Smooth muscle cell (in vitro differentiated cells): ENCODE measurements at regions not wholly inside any gene's neighbourhood (a gene's known extent, or its start where the extent isn't known, plus 50 kb on each side); places are given as distances from the start of the nearest gene placed in this dataset.

Experiments
- DNase-seq: peaks from one replicate; lab custom pipeline; 2025; ENCODE audit not compliant: unreplicated experiment; lab: John Stamatoyannopoulos, UW
- H2AFZ ChIP-seq: fragments of 200-600 bp; sonication (generic); 2 replicates; pipeline ENCODE4 v1.6.0; 2016; ENCODE audit warnings: antibody characterized with exemption, low read depth, mild to moderate bottlenecking
- H3F3A ChIP-seq: fragments of 200-600 bp; sonication (generic); 2 replicates; pipeline ENCODE4 v1.6.0; 2017; ENCODE audit warnings: antibody characterized with exemption, low read depth
- H3K27ac ChIP-seq: fragments of 200-600 bp; sonication (generic); 2 replicates; pipeline ENCODE4 v1.5.1; 2016; ENCODE audit warnings: low read depth, mild to moderate bottlenecking
- H3K27me3 ChIP-seq: fragments of 200-600 bp; sonication (generic); 2 replicates; pipeline ENCODE4 v1.6.1; 2016; ENCODE audit warnings: low read depth, mild to moderate bottlenecking
- H3K36me3 ChIP-seq: fragments of 200-600 bp; sonication (generic); 2 replicates; pipeline ENCODE4 v1.5.1; 2016; ENCODE audit warnings: low read depth
- H3K4me1 ChIP-seq: fragments of 200-600 bp; sonication (generic); 2 replicates; pipeline ENCODE4 v1.5.1; 2016; ENCODE audit warnings: low read depth
- H3K4me2 ChIP-seq: fragments of 200-600 bp; sonication (generic); 2 replicates; pipeline ENCODE4 v1.6.0; 2016; ENCODE audit warnings: mild to moderate bottlenecking
- H3K4me3 ChIP-seq: fragments of 200-600 bp; sonication (generic); 2 replicates; pipeline ENCODE4 v1.5.1; 2016; ENCODE audit warnings: mild to moderate bottlenecking
- H3K79me2 ChIP-seq: fragments of 200-600 bp; sonication (generic); 2 replicates; pipeline ENCODE4 v1.6.0; 2016; ENCODE audit warnings: low read depth, mild to moderate bottlenecking
- H3K9ac ChIP-seq: fragments of 200-600 bp; sonication (generic); 2 replicates; pipeline ENCODE4 v1.6.0; 2016; ENCODE audit warnings: low read depth
- H3K9me3 ChIP-seq: fragments of 200-600 bp; sonication (generic); replicated peaks from 2 replicates; pipeline ENCODE4 v1.5.1; 2016; ENCODE audit warnings: low read depth
- H4K20me1 ChIP-seq: fragments of 200-600 bp; sonication (generic); 2 replicates; pipeline ENCODE4 v1.6.0; 2016; ENCODE audit warnings: low read depth
- WGBS: methylation state at CpG from one replicate; pipeline ENCODE4 v1.1.7; 2016; ENCODE audit warnings: low lambda C conversion rate; 5-methylcytosine and 5-hydroxymethylcytosine counted together
- TF ChIP-seq, protein P1 (sequence below): fragments of 200-600 bp; sonication (generic); IDR thresholded peaks from 2 replicates; pipeline ENCODE4 v1.5.1; 2017; ENCODE audit warnings: borderline replicate concordance, mild to moderate bottlenecking, antibody characterized with exemption; ENCODE audit not compliant: insufficient read depth, poor library complexity, severe bottlenecking

DNA sequence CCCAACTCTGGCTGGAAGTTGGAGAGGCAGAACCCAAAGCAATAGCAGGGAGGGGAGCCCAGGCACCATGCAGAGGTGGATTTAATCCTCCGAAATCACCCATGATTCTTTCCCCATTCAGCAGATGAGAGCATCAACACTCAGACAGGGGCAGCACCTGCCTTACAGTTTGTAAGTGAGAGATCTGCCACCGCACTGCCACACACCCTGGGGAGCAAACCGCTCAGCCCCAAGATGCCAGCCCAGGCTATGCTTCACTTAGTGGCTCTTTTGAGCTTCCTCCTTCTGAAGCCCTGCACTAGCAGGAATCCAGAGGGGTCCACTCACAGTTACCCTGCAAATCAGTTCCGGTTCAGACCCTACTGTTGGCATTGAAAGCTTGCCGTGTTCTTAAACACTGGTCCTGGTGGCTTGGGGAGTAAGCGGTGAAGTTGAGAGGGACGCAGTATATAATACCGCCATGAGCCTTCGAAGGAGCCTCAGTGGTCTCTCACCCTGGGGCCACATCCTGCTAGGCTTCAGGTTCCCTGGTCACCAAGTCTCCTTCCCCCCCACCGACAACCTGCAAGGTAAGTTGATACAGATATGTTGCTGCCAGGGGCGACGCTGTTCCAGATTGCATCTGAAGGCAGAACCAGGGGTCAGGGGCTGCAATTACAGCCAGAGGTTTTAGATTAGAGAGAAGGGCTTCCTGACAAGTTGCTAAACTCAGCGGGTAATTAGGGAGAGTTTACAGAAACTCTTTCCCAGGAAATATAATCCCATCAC is 72.0 kb upstream of the CCND2 start:
- Histone ChIP-seq H3K79me2 (no peaks in the 10 kb centered on the region), H3K4me3 (no peak overlapping the region), H3K9ac (no peak overlapping the region), H3K9me3 (no peaks in the 10 kb centered on the region), H3F3A (no peaks in the 10 kb centered on the region), H3K27ac (no peak overlapping the region), H3K4me2 (no peak overlapping the region), H3K27me3 (peaks cover 26% of the 10 kb centered on the region), H2AFZ (no peak overlapping the region), H3K4me1 (peaks cover 8% of the 10 kb centered on the region), H3K36me3 (no peaks in the 10 kb centered on the region), H4K20me1 (no peaks in the 10 kb centered on the region)
- TF ChIP-seq, protein P1, sequence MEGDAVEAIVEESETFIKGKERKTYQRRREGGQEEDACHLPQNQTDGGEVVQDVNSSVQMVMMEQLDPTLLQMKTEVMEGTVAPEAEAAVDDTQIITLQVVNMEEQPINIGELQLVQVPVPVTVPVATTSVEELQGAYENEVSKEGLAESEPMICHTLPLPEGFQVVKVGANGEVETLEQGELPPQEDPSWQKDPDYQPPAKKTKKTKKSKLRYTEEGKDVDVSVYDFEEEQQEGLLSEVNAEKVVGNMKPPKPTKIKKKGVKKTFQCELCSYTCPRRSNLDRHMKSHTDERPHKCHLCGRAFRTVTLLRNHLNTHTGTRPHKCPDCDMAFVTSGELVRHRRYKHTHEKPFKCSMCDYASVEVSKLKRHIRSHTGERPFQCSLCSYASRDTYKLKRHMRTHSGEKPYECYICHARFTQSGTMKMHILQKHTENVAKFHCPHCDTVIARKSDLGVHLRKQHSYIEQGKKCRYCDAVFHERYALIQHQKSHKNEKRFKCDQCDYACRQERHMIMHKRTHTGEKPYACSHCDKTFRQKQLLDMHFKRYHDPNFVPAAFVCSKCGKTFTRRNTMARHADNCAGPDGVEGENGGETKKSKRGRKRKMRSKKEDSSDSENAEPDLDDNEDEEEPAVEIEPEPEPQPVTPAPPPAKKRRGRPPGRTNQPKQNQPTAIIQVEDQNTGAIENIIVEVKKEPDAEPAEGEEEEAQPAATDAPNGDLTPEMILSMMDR = no peak
- DNase-seq = no peak
- WGBS = 89% methylated on average over 13 of the region's 13 CpGs

DNA sequence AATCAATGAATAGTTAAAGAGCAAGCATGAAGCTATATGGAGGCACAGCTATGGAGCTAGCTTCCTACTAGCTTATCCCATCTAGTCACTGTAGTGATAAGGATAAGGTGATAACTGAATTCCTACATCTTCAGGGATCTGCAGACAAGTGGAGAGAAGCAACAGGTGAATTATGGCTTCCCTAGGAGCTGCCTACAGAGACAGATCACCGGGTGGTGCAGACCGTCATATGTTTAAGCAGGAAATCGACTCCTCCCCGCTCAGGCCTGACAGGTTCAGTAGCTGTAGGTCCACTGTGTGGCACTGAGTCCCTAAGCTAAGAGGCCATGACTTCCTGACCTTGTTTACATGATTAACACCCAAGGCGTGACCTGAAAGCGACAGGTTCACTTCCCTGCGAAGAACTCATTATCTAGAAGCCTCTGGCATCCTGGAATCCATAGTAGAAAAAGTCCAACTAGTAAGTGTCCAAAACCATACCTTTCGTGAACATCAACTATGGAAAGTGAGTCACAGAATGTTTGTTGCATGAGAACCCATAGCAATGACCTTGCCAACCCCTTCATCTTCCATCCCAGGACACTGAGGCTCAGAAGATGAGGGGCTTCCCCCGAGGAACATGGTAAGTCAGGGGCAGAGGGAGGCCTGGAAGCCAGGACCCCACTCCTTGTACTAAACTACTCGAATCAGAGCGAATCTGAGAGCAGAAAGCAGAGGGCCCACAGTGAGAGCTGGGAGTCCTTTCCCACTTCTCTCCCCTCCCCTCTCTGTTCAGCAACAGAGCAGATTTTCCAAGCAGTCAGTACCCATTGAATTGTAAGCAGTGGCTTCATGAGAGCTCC is 75.4 kb upstream of the CCND2 start:
- H3F3A ChIP-seq = no peaks in the 10 kb centered on the region
- no peaks in the 10 kb centered on the region for H4K20me1 ChIP-seq
- H3K9me3 ChIP-seq = no peaks in the 10 kb centered on the region
- peaks cover 21% of the 10 kb centered on the region for H3K27me3 ChIP-seq
- H2AFZ ChIP-seq = no peak overlapping the region
- no peak for DNase-seq
- H3K9ac ChIP-seq = no peak overlapping the region
- no peak overlapping the region for H3K4me2 ChIP-seq
- no peak overlapping the region for H3K27ac ChIP-seq
- 96% methylated on average over 11 of the region's 11 CpGs for WGBS
- TF ChIP-seq, protein P1 = no peak
- no peaks in the 10 kb centered on the region for H3K36me3 ChIP-seq
- H3K79me2 ChIP-seq = no peaks in the 10 kb centered on the region
- H3K4me3 ChIP-seq = no peak overlapping the region
- H3K4me1 ChIP-seq = no peaks in the 10 kb centered on the region

DNA sequence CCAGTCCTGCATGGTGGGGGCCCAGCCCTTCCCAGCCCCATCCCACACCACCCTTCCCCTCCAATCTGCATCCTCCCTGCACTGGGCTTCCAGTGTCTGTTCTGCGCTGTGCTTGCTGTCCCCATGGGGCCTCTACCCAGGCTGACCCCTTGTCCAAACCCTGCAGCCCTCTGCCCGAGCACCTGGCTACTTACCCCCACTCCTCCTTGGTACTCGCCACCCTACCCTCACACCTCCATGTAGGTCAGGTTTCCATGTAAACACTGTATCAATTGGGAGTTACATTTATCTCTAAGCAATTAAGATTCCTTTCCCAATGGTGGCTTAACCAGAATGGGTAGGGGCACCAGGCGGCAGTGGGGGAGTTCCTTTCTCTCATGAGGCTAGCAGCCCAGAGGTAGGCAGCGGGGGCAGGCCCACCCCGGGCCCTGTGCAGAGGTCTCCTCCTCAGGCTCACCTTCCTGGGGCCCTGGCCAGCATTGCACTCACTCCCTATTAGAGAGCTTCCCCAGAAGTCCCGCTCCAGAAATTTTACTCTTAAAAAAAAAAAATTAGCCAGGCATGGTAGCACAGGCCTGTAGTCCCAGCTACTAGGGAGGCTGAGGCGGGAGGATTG is 76.6 kb upstream of the CCND2 start:
- Histone ChIP-seq H4K20me1 (no peaks in the 10 kb centered on the region), H3F3A (no peaks in the 10 kb centered on the region), H3K4me1 (no peaks in the 10 kb centered on the region), H3K4me3 (no peak overlapping the region), H3K36me3 (no peaks in the 10 kb centered on the region), H3K27me3 (peaks cover 15% of the 10 kb centered on the region), H3K9ac (no peak overlapping the region), H3K27ac (no peak overlapping the region), H3K79me2 (no peaks in the 10 kb centered on the region), H3K9me3 (no peaks in the 10 kb centered on the region), H3K4me2 (no peak overlapping the region), H2AFZ (no peak overlapping the region)
- no peak for DNase-seq
- 96% methylated on average over 8 of the region's 8 CpGs for WGBS
- TF ChIP-seq, protein P1 = no peak
